ENCODE measurements at regions not wholly inside any gene's neighbourhood (a gene's known extent, or its start where the extent isn't known, plus 50 kb on each side); places are given as distances from the start of the nearest gene placed in this dataset.

- H3K27ac ChIP-seq (ENCODE audit: poor library complexity, severe bottlenecking): peak overlapping the region; percentile 44
- no peaks in the 10 kb centered on the region for H3K36me3 ChIP-seq (ENCODE audit: low read depth)
- ATAC-seq (ENCODE audit: low read depth): peak; percentile 73
- TF ChIP-seq CTCF (IDR thresholded peaks at IDR 0.05; ENCODE audit: poor library complexity, severe bottlenecking): no peak
- H3K4me3 ChIP-seq (ENCODE audit: severe bottlenecking): no peak overlapping the region
- H3K9me3 ChIP-seq (ENCODE audit: severe bottlenecking): no peaks in the 10 kb centered on the region
- DNase-seq (ENCODE audit: low spot score): no peak
- no peaks in the 10 kb centered on the region for H3K27me3 ChIP-seq (ENCODE audit: insufficient read depth, poor library complexity, severe bottlenecking)
- peaks cover 13% of the 10 kb centered on the region for H3K4me1 ChIP-seq (ENCODE audit: insufficient read depth, poor library complexity, severe bottlenecking)
Measured at GRCh38 chr20:11158146-11158545, 484.3 kb upstream of the JAG1 start.

GRCh38 chr20:11158589-11158988 is 484.8 kb upstream of the JAG1 start:
- peak overlapping the region; percentile 44 for H3K27ac ChIP-seq (ENCODE audit: poor library complexity, severe bottlenecking)
- DNase-seq (ENCODE audit: low spot score) (no peak), ATAC-seq (ENCODE audit: low read depth) (peak; percentile 35; the same call in 1 of the 3 replicates)
- no peaks in the 10 kb centered on the region for H3K27me3 ChIP-seq (ENCODE audit: insufficient read depth, poor library complexity, severe bottlenecking)
- H3K9me3 ChIP-seq (ENCODE audit: severe bottlenecking): no peaks in the 10 kb centered on the region
- TF ChIP-seq CTCF (IDR thresholded peaks at IDR 0.05; ENCODE audit: poor library complexity, severe bottlenecking): no peak
- H3K4me1 ChIP-seq (ENCODE audit: insufficient read depth, poor library complexity, severe bottlenecking): peaks cover 13% of the 10 kb centered on the region
- H3K4me3 ChIP-seq (ENCODE audit: severe bottlenecking): no peak overlapping the region
- no peaks in the 10 kb centered on the region for H3K36me3 ChIP-seq (ENCODE audit: low read depth)

GRCh38 chr20:11159728-11160127 is 485.9 kb upstream of the JAG1 start:
- peaks cover 13% of the 10 kb centered on the region for H3K4me1 ChIP-seq (ENCODE audit: insufficient read depth, poor library complexity, severe bottlenecking)
- H3K4me3 ChIP-seq (ENCODE audit: severe bottlenecking): no peak overlapping the region
- H3K27me3 ChIP-seq (ENCODE audit: insufficient read depth, poor library complexity, severe bottlenecking): no peaks in the 10 kb centered on the region
- DNase-seq (ENCODE audit: low spot score): no peak
- no peaks in the 10 kb centered on the region for H3K9me3 ChIP-seq (ENCODE audit: severe bottlenecking)
- H3K27ac ChIP-seq (ENCODE audit: poor library complexity, severe bottlenecking): no peak overlapping the region
- H3K36me3 ChIP-seq (ENCODE audit: low read depth): no peaks in the 10 kb centered on the region
- no peak for TF ChIP-seq CTCF (IDR thresholded peaks at IDR 0.05; ENCODE audit: poor library complexity, severe bottlenecking)
- ATAC-seq (ENCODE audit: low read depth): no peak

- H3K27ac ChIP-seq (ENCODE audit: poor library complexity, severe bottlenecking): no peak overlapping the region
- ATAC-seq (ENCODE audit: low read depth) (no peak), DNase-seq (ENCODE audit: low spot score) (no peak)
- H3K9me3 ChIP-seq (ENCODE audit: severe bottlenecking): no peaks in the 10 kb centered on the region
- no peak overlapping the region for H3K4me3 ChIP-seq (ENCODE audit: severe bottlenecking)
- H3K4me1 ChIP-seq (ENCODE audit: insufficient read depth, poor library complexity, severe bottlenecking): peaks cover 13% of the 10 kb centered on the region
- H3K36me3 ChIP-seq (ENCODE audit: low read depth): no peaks in the 10 kb centered on the region
- TF ChIP-seq CTCF (IDR thresholded peaks at IDR 0.05; ENCODE audit: poor library complexity, severe bottlenecking): no peak
- H3K27me3 ChIP-seq (ENCODE audit: insufficient read depth, poor library complexity, severe bottlenecking): no peaks in the 10 kb centered on the region
Measured at GRCh38 chr20:11162026-11162775, 488.4 kb upstream of the JAG1 start.

GRCh38 chr20:11165789-11166188 is 492.0 kb upstream of the JAG1 start:
- Histone ChIP-seq H3K4me1 (ENCODE audit: insufficient read depth, poor library complexity, severe bottlenecking) (peaks cover 4% of the 10 kb centered on the region), H3K27ac (ENCODE audit: poor library complexity, severe bottlenecking) (no peak overlapping the region), H3K36me3 (ENCODE audit: low read depth) (no peaks in the 10 kb centered on the region), H3K9me3 (ENCODE audit: severe bottlenecking) (no peaks in the 10 kb centered on the region), H3K4me3 (ENCODE audit: severe bottlenecking) (no peak overlapping the region), H3K27me3 (ENCODE audit: insufficient read depth, poor library complexity, severe bottlenecking) (no peaks in the 10 kb centered on the region)
- DNase-seq (ENCODE audit: low spot score) (no peak), ATAC-seq (ENCODE audit: low read depth) (no peak)
- TF ChIP-seq CTCF (IDR thresholded peaks at IDR 0.05; ENCODE audit: poor library complexity, severe bottlenecking): no peak

Measured in RWPE2 (cell line).